GM18502 (cell line): ENCODE measurements at regions not wholly inside any gene's neighbourhood (a gene's known extent, or its start where the extent isn't known, plus 50 kb on each side); places are given as distances from the start of the nearest gene placed in this dataset.

Source experiments
- ATAC-seq: cut with Tn5 transposase; IDR thresholded peaks from one replicate; pipeline ENCODE4 v1.9.1; 2021; ENCODE audit warnings: mild to moderate bottlenecking; ENCODE audit not compliant: unreplicated experiment, poor library complexity

DNA sequence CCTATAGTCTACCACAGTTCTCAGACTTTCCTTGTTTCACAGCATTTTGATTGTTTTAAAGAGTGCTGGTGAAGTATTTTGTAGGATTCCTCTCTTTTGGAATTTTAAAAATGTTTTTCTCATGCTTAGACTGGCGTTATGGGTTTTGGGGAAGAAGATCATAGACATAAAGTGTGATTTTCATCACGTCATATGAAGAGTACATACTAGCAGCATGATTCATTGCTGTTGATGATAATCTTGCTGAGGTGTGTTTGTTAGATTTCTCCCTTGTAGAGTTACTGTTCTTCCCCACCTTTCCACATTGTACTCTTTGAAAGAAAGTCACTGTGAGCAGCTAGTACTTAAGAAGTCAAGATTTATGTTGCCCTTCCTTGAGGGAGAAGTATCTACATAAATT lies 396.1 kb upstream of the GNPDA2 start:
- ATAC-seq = no peak

DNA sequence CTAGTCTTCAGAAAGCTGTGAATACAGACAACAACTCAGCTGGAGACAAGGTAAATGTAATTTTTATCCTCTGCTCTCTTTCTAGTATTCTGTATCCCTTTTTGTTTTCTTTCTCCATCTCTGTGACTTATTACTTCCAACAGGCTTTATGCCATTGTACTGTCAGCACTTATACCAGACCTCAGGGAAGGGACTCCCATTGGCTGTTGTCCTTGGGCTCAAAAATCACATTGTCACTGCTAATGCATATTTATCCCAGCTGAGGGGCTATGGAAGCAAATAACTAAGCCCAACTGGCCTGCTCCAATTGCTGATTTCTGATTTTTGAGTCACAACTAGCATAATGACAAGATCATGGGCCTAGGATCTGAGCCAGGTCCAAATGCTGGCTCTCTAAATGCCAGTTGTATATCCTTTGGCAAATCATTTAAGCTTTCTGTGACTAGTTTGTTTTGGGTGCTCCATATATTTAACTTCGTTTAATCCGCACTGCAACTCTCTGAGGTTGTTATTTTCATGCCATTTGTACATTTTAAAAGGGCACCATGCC lies 395.1 kb upstream of the GNPDA2 start:
- no peak for ATAC-seq

DNA sequence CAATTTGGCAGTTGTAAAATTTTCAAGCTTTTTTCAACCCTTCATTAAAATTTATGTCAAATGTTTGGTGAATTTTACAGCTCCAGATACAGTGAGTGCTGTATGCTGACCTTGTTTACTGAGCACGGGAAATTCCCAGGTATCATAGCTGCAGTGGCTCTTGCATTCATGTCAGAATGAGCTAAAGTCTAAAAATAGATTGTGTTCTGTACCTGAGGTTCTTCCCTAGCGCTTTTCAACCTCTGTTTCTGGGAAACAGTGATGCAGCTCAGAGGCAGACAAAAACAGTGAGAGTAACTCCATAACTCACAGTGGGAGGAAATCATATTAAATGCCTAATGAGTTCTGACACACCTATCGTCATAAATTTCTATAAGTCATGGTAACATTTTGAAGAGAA lies 393.8 kb upstream of the GNPDA2 start:
- ATAC-seq = peak; percentile 66

DNA sequence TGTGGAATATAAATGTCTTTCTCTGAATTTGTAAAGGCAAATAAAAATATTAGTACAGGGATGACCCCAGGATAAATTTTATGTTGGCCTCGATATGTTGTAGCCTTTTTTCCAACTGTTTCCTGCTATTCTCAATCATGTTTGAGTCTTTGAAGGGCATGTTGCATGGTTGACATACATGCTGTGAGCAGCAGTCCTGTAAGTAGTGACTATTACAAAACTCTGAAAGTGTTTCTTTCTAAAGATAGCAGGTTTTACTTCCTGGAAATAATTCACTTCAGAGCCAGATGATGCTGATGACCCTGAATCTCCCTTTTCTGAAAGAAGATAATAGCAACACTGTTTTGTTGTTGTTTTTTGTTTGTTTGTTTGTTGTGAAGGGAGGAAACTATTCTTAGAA lies 393.0 kb upstream of the GNPDA2 start:
- no peak for ATAC-seq

DNA sequence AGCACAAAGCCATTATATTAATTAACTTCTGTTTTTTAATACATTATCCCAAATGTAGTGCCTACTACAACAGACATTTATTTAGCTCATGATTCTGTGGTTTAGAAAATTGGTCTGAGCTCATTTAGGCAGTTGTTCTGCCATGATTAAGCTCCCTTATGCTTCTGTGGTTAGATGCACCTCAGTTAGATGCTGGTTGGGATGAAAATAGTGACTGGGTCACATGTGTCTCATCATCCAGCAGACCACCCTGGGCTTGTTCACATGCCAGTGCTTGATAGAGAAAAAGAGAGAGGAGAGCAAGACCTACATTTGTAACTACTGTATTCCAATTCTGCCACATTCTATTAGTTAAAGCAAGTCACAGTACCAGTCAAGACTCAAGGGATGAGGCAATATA lies 376.4 kb upstream of the GNPDA2 start:
- no peak for ATAC-seq

DNA sequence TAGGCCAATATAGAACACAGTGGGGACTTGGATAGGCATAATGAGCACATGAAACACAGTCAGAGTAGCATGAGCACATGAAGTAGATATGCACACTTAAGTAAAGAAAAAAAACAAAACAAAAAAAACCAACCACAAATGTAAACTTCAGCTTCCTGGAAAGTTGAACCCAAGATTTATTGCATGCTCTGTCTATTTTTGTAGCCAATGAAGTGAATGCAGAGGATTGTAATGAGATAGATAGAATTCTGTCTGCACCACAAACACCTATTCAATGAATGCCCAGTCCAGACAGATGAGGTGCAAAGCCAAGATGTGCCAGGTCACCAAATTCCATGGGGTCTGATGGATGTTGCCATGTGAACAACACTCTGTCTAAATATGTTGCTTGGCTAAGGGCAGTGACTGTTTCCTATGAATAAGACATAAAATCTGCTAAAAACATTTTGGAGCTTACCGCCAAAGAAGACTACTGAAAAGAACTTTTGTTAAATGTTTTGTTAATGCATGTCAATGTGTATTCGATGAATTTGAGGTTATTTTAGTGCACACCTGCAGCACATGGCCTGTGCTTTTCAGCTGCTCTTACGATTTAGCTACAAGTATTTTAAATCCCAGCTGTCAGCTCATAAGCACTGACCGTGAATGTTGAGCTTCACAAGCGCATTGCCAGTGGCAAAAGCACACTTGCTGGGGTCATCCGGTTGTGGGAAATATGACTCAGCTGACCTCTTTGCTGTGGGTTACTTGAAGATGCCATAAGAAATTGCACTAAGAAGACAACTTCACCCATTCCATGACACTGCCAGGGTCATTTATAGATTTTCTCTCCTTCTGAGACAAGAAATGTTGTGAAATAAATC lies 374.8 kb upstream of the GNPDA2 start:
- no peak for ATAC-seq

DNA sequence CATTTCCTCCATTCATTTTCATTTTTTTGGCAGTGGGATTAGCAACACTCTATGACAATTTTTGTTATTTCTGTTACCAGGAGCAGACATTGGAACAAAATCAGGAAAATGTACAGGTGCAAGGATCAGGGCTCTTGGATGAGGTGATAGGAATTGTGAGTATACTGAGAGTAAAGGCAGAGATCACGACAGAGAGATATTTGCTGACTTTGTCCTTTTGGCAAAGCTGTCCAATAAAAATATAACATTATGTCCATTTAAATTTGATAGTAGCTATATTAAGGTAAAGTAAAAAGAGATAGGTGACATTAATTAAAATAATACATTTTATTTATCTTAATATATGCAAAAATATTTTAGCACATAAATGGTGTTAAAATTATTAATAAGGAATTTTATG lies 373.1 kb upstream of the GNPDA2 start:
- no peak for ATAC-seq

DNA sequence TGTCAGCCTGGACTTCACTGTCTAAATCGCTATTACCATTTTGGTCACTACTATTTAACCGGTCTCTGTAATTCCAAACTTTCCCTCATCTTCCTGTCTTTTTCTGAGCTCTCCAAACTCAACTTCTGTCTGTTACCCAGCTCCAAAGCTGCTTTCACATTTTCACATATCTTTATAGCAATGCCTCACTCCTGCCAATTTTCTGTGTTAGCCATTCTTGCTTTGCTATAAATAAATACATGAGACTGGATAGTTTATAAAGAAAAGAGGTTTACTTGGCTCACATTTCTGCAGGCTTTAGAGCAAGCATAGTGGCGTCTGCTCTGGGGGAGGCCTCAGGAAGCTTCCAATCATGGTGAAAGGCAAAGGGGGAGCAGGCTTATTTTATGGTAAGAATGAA lies 368.3 kb upstream of the GNPDA2 start:
- ATAC-seq = no peak

DNA sequence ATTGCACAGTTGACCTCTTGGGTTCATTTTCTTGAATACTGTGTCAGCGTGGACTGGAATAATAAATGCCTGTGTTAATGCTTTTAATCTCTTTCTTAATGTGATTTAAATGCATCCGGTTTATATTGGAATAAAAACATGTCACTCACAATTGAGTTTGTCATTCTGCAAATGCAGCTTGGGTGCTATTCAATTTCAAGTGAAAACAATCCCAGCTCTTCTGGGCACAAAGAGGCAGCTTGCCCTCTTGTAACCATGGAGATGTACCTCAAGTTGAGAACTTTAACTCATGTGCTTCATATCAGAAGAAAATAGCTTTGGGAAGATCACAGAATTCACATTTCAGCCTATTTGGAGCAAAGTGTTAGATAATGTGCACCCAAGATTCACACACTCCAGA lies 355.7 kb upstream of the GNPDA2 start:
- ATAC-seq = no peak

DNA sequence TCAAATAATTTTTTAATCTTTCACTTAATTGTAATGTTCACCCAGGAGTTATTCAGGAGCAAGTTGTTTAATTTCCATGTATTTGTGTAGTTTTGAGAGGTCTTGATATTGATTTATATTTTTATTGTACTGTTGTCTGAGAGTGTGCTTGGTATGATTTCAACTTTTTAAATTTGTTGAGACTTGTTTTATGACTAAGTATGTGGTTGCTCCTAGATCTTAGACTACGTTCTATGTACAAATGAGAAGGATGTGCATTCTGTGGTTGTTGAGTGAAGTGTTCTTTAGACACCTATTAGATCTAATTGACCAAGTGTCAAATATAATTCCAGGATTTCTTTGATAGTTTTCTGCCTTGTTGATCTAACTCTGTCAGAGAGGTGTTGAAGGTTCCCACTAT lies 353.3 kb upstream of the GNPDA2 start:
- ATAC-seq = no peak

DNA sequence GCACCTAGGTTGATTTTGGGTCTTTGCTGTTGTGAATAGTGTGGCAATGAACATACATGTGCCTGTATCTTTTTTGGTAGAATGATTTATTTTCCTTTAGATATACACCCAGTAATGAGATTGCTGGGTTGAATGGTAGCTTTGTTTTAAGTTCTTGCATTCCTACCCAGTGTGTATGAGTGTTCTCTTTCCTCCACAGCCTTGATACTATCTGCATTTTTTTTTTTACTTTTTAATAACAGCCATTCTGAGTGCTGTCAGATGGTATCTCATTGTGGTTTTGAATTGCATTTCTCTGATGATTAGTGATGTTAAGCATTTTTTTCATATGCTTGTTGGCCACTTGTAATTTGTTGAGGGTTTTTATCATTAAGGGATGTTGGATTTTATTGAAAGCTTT lies 351.8 kb upstream of the GNPDA2 start:
- ATAC-seq = no peak

DNA sequence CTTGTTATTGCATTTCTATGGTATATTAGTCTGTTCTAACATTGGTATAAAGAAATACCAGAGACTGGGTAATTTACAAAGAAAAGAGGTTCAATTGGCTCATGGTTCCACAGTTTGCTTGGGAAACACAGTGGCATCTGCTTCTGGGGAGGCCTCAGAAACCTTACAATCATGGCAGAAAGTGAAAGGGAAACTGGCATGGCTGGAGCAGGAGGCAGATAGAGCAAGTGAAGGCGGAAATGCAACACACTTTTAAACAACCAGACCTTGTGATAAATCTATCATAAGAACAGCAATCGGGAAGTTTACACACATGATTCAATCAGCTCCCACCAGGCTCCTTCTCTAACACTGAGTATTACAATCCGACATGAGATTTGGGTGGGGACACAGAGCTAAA lies 346.6 kb upstream of the GNPDA2 start:
- ATAC-seq = peak; percentile 65

DNA sequence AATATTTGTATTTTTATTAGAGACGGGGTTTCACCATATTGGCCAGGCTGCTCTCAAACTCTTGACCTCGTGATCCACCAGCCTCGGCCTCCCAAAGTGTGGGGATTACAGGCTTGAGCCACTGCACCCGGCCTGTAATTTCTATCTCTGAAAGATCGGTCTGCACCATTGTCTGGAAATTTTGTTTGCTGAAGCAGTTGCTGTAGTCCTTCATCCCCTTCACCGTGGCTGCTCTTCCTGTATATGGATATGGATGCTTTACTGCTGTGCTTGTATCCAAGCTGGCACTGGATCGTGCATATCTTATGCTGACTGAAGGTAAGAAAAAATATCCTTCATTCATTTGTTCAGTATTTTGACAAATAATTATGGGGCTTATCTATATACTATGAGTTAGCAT lies 338.4 kb upstream of the GNPDA2 start:
- ATAC-seq = no peak

DNA sequence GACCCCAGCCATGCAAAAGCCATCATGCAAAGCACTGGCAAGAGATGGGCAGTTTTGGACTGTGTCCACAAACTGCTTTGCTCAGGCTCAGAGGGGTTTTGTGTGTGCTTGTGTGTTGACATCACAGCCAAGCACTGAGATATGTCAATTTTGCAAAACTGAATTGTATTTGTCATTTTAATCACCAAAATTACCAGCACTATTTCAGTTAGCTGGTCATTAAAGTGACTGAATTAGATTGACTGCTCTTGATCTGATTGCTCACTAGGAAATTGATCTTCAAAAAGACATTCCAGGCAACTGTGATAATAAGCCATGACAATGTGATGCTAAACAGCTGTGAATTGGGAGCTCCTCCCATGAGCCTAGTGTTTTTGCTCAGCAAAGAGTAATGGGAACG lies 337.3 kb upstream of the GNPDA2 start:
- ATAC-seq = no peak

DNA sequence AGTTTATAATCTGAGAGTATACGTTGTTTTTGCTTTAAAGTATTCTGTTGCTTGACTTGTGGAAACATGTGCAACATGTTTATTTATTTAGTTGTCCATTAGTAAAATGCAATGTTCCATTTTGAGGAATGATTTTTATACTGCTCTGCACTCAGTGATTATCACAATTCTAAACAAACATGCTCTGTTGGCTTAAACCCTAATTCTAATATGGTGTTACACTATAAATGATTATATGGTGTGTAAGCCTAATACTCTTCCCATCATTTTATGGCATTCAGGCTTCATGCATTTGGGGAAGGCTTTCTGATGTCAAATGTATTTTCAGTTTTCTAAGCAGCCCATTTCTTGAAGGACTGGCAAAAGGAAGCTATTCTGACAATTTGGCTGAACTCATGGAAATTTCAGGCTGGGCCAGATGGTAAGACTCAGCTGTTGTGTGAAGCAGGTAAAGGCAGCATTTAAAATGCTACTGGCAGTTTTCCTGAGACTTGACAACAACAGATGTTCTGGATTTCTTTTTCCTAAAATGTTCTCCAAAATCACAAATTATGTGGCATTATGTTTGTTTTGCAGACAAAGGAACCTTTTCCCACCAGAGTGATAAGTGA lies 336.7 kb upstream of the GNPDA2 start:
- no peak for ATAC-seq

DNA sequence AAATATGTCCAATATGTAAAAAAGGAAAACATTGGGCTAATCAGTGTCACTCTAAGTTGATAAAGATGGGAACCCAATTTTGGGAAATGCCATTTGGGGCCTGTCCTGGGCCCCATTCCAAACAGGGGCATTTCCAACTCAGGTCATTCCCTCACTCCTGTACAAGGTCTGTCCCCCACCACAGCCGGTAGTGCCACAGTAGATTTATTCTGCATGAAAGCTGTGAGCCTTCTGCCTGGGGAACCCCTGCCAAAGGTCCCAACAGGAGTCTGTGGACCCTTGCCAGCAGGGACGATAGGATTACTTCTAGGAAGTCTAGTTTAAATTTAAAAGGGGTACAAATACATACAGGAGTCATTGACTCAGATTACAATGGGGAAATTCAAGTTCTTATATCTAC lies 317.6 kb upstream of the GNPDA2 start:
- no peak for ATAC-seq

DNA sequence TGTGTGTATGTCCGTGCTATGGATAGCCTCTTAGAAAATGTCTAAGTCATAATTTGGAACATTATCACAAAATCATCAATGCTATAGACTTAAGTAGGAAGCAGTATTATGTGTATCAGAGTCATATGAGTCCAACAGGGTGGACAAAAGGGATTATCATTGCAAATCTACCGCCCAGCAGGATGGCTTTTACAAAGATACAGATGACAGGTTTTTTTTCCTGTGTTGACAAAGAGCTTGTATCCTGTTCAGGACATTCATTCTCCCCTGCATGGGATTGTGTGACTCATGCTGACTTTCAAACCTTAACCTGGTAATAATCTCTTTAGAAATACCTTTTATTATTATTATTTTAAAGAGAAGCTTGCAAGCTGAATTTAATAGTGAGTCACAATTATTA lies 310.3 kb upstream of the GNPDA2 start:
- no peak for ATAC-seq

DNA sequence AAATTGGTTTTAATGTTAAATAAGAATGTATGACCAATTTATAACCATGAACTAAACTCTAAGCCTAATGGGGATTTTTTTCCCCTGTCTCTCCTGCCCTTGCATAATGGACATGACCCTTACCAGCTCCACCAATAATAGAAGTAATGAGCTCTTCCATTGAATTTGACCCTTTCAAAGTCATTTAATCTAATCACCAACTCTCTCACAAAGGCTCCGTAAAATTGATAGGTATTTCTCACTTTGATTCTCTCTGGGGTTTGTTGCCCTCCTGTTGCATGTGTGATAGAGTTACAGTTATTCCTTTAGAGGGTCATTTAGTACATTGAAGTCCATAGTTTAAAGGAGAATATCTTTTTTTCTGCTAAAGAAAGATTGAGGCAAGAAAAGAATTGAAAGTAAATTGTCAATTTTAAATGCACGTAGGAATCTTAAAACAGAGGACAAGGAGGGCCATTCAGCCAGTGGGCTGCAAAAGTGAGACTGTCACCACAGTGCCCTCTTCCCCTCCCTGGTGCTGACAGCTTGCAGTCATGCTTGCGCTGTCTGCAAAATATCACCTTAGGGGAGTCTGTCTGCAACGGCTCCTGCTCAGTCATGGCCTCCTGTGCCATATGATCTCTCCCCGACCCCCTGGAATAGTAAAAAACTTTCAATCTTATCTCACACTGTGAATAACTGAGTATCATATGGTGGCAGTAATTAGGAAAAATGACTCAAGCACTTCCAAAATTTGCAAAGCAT lies 307.5 kb upstream of the GNPDA2 start:
- ATAC-seq = no peak

DNA sequence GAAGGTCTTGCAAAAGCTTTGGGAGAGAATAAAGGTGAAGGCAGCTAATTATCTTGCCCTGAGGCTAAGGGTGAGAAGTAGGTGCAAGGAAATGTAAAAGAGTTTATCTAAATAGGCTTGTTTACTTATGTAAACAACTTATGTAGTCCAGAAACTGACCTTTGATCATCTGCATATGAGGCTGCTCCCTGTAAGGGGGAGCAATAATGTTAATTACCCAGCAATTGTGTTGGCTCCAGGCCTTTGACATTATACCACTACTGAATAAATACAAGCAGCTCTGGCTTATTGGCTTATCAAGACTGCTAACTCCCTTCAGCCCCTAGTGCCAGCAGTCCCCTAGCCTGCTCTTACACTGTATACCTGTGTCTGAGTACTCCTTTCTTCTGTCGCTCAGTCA lies 303.7 kb upstream of the GNPDA2 start:
- ATAC-seq = no peak

DNA sequence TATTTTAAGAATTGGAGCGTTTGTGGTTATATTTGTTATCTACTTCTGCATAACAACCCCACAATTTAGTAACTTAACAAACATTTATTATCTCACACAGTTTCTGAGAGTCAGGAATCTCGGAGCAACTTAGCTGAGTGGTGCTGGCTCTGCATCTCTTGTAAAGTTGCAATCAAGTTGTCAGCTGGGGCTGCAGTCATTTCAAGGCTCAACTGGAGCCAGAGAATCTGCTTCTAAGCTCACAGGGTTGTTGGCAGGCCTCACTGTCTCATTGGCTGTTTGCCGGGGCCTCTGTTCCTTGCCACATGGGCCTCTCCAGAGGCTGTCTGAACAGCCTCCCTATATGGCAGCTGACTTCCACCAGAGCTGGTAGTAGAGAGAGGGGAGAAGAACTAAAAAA lies 281.2 kb upstream of the GNPDA2 start:
- ATAC-seq = no peak

DNA sequence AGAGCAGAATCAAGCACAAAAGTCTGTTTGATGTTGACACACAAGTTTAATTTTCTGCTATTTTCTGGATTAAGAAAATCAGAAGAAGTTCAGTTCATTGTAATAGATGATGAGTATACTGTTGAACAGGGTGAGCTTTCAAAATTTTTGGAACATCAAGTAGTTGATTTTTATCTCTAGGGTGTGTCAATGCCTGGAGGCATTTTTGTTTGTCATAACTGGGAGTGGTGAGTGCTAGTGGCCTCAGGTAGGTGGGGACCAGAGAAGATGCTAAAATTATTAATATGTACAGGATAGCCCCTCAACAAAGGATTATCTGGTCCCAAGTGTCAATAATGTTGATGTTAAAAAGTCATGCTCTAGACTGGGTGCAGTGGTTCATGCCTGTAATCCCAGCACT lies 279.7 kb upstream of the GNPDA2 start:
- no peak for ATAC-seq
